GM11168 (cell line): ENCODE measurements at regions not wholly inside any gene's neighbourhood (a gene's known extent, or its start where the extent isn't known, plus 50 kb on each side); places are given as distances from the start of the nearest gene placed in this dataset.

Experiments
- in situ Hi-C: fragments of 300-500 bp; cut with MboI; formaldehyde crosslinking; loops from one replicate; pipeline ENCODE4 v1.12.0; 2022; ENCODE audit warnings: low sequenced_read_pairs; ENCODE audit not compliant: unreplicated experiment

DNA sequence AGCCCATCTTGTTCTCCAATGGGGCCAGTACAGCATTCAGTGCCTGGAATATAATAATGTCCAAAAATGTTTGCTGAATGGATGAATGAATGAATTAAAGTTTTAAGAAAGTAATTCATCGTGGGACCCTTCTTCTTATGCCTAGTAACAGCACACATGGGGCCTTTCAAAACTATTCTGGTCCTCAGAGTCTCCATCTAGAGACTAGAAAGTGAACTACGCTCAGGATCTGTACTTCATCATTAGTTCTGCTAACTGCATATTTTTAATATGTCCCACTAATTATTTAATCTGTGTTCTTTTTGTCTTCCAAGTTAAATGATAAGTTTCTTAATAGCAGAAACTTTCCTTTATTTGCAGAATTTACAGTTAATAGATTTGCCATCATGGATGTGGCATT lies 172.5 kb downstream of the SMAD2 start:
- in situ Hi-C loops: loop anchor here (25.0 kb wide), 3 partner anchors 546 to 679 kb away; no protein-coding TSS in a partner anchor

DNA sequence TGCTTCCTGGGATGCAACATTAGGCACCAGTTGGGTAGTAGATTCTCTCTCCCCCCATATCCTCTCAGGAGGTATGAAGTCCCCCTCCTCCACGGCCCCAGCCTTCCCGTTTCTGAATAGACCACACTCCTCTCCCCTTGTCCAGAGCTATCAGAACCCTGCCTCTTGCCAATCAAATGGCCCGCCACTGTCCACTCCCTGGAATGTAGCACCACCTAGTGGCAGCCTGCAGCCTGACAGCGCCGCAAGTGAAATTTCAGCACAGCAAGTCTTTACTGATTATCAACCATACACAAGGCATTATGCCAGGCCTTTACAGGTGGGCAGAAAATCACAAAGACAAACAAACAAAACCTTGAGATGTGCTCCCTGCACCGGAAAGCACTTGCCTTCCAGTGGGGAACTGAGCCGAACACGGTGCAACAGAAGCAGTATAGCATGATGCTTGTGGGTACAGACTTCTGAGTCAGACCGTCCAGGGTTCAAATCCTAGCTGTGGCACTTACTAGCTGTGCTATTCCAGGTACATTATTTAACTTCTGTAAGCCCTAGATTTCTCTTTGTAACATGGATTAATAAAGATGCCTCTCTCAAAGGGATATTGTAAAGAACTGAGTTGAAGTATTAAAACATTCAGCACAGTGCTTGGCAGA lies 174.0 kb downstream of the SMAD2 start:
- in situ Hi-C loops: loop anchor here (25.0 kb wide), 3 partner anchors 544 to 681 kb away; no protein-coding TSS in a partner anchor

- in situ Hi-C loops: loop anchor here (25.0 kb wide), 3 partner anchors 543 to 682 kb away; no protein-coding TSS in a partner anchor
These were observed 175.4 kb downstream of the SMAD2 start for GRCh38 chr18:47755102-47755456.

- in situ Hi-C loops: loop anchor here (25.0 kb wide), 3 partner anchors 542 to 683 kb away; no protein-coding TSS in a partner anchor
These were observed 176.0 kb downstream of the SMAD2 start for GRCh38 chr18:47754311-47755101.

GRCh38 chr18:47752796-47753645 lies 177.4 kb downstream of the SMAD2 start:
- in situ Hi-C loops: loop anchor here (25.0 kb wide), 3 partner anchors 541 to 684 kb away; no protein-coding TSS in a partner anchor

DNA sequence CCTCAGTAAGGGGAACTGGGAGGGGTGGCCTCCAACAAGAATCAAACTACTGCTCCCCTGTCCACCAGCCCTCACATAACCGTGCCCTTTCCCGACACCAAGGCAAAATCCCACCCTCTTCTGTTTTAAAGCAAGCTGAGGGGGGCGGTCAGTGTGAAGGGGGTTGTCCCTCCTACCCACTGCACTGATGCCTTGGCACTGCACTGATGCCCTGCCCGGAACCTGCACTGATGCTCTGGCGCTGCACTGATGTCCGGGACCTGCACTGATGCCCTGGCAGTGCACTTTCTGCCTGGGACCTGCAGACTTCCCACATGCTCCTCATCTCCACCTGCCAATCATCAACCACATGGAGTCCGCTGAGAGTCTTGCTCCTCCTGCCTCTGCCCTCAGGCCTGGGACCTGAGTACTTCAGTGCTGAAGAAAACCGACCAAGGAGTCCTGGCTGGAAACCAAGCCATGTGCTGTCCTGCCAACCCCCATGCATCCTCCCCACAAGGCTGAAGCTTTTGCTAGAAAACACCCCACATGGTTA lies 179.5 kb downstream of the SMAD2 start:
- in situ Hi-C loops: loop anchor here (25.0 kb wide), 3 partner anchors 539 to 686 kb away; no protein-coding TSS in a partner anchor

- in situ Hi-C loops: loop anchor here (5.0 to 25.0 kb wide), 2 partner anchors 152 to 362 kb away; no protein-coding TSS in a partner anchor
These were observed 180.9 kb downstream of the SMAD2 start for GRCh38 chr18:47749600-47749973.

DNA sequence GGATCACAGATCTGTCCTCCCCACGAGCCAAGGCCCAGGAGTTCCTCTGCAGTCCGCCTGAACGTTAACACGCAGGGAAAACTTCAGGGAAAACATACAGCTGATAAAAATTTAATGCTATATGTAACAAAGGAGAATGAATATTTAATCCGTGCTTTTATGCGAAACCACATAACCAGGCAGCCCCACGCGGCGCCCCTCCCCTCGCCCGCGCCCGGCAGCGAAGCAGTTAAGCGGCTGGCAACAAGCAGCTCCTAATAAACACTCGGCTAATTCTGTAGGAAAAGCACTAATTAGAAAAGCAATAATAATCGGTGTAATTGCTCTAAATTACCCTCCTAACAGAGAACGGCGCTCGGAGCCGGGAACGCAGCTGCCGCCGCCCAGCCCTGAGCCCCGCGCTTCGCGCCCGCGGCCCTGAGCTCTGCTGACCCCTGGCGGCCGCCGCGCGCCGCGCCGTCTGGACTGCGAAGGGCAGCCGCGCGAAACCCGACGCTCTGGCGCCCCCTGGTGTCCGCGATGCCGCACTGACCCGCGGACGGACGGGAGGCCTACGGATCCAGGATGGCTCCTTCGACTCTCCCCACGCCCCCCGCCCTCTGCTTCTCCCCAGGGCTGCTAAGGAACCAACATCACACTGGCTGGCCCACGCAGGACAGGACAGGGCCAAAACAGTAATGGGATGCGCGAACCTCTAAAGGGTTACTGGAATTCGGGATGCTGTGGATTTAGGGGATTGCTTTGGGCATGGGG lies 181.4 kb downstream of the SMAD2 start:
- in situ Hi-C loops: loop anchor here (5.0 to 25.0 kb wide), 2 partner anchors 152 to 362 kb away; no protein-coding TSS in a partner anchor

- in situ Hi-C loops: loop anchor here (5.0 to 25.0 kb wide), 2 partner anchors 151 to 361 kb away; no protein-coding TSS in a partner anchor
These were observed 182.2 kb downstream of the SMAD2 start for GRCh38 chr18:47748093-47748796.

DNA sequence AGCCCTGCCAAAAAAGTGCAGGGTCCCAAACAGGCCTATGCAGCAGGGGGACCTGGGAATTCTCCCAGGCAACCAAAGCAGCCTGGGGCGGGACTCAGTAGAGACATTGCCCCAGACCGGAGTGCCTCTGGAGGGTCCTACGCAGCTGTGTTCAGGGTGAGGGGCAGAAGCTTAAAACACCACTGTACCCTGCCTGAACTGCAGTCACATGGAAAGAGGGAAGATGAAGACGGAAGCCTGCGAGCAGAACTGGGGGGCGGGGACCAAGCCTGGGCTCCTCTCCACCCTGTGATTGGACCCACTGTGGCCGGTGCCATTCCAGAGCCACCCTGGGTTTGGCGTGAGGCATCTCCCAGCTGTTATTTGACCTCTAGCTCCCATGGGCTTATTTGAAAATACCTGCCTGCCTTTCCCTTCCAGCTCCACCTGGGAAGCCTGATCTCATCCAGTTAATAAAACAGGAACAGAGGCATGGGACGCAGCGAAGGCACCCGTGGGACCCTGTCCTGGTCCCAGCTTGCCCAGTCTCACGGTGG lies 183.1 kb downstream of the SMAD2 start:
- in situ Hi-C loops: loop anchor here (5.0 to 25.0 kb wide), 2 partner anchors 150 to 360 kb away; no protein-coding TSS in a partner anchor

DNA sequence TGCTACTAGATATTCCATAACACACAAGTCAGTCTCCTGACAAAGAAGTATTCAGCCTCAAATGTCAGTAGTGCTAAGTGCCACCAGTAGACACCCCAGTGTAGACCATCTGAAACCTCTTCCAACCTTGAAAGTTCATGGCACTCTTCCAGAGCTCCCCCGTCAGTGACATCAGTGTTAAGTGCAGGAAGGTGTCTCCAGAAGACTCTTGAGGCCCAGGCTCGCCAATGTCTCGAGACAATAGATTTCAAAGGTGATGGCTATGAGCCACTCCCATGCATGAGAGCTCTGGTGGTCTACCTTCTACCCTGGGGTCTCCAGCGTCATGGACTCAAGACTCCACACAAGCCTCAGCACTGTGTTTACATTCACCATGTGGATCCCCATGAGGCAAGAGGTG lies 183.8 kb downstream of the SMAD2 start:
- in situ Hi-C loops: loop anchor here (5.0 to 25.0 kb wide), 2 partner anchors 149 to 359 kb away; no protein-coding TSS in a partner anchor

GRCh38 chr18:47745227-47745626 lies 185.2 kb downstream of the SMAD2 start:
- in situ Hi-C loops: loop anchor here (5.0 to 25.0 kb wide), 2 partner anchors 148 to 358 kb away; no protein-coding TSS in a partner anchor

DNA sequence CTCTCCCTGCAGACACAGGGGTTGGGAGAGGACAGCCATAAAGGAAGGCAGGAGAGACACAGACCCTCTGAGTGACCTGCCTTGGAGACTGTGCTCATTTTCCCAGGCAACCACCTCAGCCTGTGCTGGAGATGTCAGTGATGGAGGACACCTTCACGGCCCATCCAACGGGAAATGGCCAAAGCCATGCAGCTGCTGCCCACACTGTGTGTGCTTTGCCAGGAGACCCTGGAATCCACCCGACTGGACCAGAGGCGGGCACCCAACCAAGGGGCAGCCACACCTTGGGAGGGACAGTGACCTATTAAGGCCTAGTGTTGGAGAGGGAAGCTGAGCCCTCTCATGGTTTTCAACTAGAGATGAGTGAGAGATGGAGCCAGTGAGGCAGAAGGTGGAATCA lies 192.5 kb downstream of the SMAD2 start:
- in situ Hi-C loops: loop anchor here (25.0 kb wide), 1 partner anchor 351 kb away; no protein-coding TSS in a partner anchor

- in situ Hi-C loops: loop anchor here (25.0 kb wide), 1 partner anchor 350 kb away; no protein-coding TSS in a partner anchor
These were observed 193.1 kb downstream of the SMAD2 start for GRCh38 chr18:47737198-47737830.

DNA sequence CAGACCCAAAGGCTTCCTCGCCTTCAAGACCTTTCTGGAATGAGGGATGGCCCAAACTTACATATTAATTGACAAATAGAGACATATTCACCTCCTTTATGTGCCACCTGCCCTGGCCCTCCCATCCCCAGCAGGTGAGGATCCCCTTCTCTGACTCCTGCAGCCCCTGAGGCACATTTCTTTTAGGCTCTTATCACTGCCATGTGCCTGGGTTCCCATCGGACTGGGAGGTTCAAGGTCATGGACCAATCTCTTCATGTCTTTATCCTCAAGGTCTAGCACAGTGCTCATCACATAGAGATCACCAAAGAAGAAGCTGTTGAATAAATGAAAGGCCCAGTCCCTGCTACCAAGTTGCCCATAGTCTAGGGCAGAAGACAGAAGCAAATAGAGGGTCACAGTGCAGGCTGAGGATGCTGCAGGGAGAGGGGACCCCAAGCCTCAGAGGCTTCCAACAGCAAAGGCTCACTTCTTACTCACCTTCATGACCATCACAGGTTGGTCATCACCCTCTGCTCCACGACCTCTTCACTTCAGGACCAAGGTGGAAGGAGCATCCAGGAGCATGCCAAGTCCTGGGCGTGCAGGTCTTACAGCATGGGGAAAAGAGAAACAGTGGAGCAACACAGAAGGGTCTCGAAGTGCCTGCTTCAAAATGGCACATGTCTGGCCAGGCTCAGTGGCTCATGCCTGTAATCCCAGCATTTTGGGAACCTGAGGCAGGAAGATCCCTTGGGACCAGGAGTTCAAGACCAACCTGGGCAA lies 193.9 kb downstream of the SMAD2 start:
- in situ Hi-C loops: loop anchor here (25.0 kb wide), 1 partner anchor 349 kb away; no protein-coding TSS in a partner anchor

- in situ Hi-C loops: loop anchor here (25.0 kb wide), 1 partner anchor 348 kb away; no protein-coding TSS in a partner anchor
These were observed 195.3 kb downstream of the SMAD2 start for GRCh38 chr18:47735041-47735702.
